SKM-1 (cell line): ENCODE measurements at regions not wholly inside any gene's neighbourhood (a gene's known extent, or its start where the extent isn't known, plus 50 kb on each side); places are given as distances from the start of the nearest gene placed in this dataset.
A peak's percentile ranks its signal among the peaks of the same experiment; 100 is the strongest.

ENCODE experiments used
- DNase-seq: peaks from one replicate; lab custom pipeline; 2025; ENCODE audit not compliant: unreplicated experiment; lab: John Stamatoyannopoulos, UW

DNA sequence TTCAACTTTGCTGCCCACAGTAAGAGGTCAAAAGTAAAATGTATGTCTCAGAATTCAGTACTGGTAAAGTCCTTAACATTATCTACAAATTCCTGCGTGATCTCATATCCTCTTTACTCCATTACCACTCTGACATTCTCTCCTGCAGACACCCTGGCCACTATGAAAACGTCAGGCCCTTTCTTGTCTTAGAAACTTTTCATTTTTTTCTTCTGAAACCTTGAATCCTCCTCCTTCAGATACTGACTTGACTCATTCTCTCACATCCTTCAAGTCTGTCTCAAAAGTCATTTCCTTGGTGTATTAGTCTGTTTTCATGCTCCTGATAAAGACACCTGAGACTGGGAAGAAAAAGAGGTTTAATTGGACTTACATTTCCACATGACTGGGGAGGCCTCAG lies 262.3 kb downstream of the POU4F1 start:
- DNase-seq = no peak

- no peak for DNase-seq
These were observed 263.4 kb downstream of the POU4F1 start for GRCh38 chr13:78339927-78340326.

- no peak for DNase-seq
These were observed 269.3 kb downstream of the POU4F1 start for GRCh38 chr13:78334059-78334458.

DNA sequence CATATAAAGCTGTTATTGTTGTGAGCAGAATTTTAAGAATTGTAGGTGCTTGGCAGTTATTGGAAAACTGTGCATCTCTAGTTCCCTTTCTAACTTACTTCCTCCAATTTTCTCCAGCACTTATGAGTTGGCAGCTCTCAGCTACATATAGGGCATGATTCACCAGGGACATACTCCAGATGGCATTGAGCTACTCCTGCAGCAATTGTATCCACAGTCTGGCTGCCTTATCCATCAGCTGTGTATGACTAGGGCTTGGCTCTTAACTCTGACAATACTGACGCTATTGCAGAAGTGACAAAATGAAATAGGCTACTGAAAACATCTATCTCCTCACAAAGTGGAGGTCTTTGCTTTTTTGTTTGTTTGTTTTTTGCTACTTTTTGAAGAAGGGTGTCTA lies 276.7 kb downstream of the POU4F1 start:
- DNase-seq = no peak

DNA sequence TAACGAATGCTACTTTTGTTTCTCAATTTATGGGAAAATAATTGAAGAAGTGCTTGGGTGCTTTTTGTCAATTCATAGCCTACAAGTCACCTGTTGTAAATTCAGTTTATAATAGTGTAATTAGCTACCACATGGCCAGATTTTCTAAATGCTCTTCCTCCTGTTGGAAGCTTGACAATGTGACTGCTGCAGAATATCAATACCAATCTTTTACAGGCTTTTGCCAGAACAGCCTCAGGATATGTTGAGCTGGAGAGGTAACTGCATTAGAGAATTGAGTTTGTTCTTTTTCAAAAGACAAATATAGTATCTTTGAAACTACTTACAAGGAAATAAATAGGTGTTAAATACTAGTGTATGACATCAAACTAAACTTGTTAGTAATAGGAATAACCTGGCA lies 277.8 kb downstream of the POU4F1 start:
- DNase-seq = no peak

GRCh38 chr13:78323848-78324247 lies 279.5 kb downstream of the POU4F1 start:
- no peak for DNase-seq

DNA sequence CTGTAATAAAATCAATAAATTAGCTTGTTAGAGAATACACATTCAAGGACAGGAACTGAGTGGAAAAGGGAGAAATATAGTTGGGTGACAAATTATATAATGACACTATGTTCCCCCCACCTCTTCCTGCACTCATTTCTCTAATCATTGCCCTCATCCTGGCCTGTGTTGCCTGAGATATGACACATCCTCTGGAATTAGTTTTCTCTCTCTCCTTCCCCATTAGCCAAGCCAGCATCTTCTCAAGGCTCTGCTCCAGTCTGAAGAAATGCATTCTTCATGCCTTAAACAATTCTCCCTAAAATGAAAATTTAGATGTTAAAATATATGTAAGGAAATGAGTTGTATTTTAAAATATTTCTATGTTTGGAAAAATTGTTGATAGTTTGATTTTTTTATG lies 280.3 kb downstream of the POU4F1 start:
- no peak for DNase-seq

DNA sequence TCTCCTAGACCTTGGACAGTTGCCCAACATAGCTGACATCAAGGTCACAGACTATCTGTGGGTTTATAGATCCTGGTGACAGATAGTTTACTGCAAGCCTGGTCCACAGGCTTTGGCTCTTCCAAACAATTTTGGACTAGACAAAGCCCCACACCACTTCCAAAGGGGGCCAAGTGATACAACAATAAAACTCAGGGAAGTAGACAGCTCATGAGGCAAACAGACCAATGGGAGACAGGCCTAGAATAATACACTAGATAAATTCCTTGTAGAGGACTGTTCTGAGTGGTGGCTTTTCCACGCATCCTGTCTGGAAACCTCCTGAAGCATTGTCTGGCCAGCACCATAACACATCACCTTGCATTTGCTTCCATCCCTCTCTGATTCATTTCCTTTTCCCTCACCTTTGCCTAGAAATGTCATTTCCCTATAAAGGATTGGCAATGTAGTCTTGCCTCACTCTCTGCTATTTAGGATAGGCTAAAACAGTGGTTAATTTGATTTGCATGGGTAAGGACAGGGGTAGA lies 284.2 kb downstream of the POU4F1 start:
- DNase-seq = no peak

DNA sequence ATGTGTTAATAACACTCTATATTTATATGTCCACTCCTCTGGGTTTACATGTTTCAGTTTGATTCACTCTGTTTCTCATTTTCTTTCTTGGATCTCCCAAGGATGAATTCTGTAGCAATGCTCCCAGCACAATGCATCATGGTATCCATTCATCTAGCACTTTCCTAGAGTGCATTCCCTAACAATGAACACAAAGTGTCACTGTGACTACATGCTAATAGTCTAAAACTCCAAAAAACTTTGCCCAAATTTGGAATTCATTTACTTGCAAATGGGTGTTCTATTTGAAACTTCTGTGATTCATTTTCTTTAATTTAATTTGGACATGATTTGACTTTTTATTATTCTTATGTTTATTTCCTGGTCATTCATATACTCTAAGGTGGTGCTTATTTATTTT lies 286.3 kb downstream of the POU4F1 start:
- DNase-seq = no peak

- no peak for DNase-seq
These were observed 293.7 kb downstream of the POU4F1 start for GRCh38 chr13:78309497-78310180.

DNA sequence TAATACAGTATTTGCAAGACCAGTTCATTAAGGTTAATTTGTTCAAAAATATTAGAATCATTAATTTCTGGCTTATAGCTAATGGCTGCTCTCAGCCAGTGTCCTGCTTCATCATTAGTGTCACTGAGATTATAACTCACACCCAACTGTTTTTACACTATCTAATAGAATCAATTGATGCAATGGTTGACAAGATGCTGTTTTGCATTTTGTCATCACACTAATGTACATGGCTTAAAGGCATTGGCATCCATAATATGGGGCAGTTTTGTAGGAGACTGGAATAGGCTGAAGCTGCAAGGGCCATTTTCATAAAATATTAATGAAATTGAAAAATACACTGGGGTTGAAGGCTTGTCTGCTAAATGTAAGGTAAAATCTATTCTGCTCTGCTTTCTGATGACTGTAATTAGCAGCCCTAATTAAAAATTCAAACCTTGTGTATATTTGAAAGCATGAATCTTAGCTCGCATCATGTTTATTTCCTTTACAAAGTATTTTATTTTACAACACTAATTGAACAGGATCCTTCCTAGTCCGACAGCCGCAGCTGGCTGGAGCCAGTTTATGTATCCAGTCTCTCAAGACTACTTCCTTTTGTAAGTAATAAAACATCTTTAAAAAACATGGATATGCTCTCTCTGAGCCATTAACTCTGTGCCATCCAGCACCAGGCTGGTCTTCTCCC lies 296.7 kb downstream of the POU4F1 start:
- DNase-seq = no peak

DNA sequence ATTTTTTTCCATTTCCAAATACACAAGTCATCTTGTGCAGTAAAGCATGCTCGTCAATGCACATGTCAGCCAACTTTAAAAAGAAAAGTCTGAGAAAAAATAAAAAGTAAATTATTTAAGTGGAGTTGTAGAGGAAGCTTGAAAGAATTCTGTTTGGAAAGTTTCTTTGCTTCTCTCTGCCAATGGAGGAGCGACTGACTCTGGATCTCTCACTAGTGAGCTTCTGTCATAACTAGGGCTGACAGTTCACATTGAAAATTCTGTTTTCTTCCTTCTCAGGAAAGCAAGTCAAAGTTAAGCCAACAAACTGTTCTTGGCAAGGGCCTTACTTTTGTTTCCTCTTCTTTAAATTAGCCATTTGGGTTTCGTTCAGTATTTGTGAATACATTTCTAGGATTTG lies 298.2 kb downstream of the POU4F1 start:
- DNase-seq = no peak

DNA sequence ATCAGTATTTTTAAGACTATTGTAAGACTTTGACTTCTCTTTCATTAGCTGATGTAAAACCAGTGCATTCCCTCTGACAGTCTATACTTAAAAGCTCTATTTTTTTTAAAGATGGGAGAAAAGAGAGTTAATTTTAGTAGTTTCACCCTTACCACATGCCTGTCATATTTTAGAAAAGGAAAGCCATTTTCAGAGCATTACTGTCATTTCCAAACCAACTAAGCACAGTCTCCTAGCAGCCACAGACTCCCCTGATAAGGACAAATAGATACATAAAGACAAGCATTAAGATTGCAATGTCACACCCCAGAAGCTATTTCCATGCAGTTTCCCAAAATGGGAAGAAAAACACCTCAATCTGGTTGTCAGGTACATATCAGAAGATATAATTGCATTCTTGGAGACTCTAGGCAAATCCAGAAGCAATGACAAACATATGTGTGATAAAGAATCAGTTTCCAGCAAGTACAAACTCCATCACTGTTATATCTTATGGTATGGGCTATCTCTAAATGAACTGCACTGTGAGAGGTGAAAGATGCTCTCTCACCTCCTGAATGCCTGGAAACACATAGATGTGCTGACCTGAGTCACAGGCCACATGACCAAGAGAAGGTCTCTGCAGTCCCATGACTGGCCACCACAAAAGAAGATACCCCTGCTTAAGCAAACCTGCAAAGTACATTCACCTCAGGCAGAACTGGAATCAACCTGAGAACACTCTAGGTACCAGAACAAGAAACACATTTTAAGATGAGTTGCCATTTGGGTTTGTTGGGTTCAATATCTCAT lies 303.3 kb downstream of the POU4F1 start:
- DNase-seq = no peak

DNA sequence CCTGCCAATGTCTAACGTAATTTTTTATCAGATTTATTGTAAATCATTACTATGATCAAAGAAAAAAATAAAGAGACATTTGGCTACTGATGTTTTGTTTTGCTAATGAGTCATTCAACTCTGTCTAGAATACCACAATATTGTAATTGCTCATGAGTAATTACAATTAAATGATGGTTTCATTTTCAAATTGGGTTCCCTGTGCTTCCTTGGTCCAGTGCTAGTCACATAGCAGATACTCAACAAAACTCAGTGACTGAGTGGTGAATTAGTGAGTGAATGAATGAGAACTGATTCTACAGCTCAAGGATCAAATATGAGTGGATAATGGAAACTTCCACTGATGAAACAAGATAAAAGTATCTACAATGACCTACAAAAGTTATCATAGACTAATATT lies 304.7 kb downstream of the POU4F1 start:
- DNase-seq = no peak

DNA sequence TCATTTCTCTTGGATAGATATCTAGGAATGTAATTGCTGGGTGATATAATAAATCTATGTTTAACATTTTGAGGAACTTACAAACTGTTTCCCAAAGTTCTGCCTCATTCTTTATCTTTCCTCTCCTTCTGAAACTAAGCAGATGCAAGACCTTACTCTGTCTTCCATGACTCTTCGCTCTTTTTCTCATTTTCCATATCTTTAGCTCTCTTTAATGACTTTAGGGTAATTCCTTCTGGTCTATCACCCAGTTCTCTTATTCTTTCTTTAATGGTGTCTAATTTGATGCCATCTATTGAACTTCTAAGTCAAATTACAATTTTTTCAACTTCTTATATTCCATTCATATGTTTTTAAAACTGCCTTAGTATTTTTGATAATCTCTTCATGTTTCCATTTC lies 316.6 kb downstream of the POU4F1 start:
- DNase-seq = no peak

DNA sequence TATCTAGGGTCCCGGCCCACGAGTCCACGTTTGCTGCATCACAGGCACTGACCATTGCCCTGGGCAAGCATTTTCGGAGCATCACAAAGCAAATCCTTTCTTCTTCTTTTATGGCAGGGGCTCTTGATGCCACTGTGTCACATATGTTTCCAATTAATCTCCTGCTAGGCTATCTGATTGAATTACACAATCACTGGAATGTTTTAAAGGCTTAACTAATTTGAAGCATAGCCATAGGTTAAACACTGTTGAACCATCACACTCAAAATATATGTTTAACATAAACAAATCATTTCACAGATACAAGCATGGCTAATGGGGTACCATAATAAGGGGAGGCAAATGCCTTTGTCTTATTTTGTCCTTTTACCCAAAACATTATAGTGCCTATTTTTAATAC lies 338.3 kb downstream of the POU4F1 start:
- no peak for DNase-seq

- no peak for DNase-seq
These were observed 339.7 kb upstream of the EDNRB start for GRCh38 chr13:78258304-78258703.

GRCh38 chr13:78256484-78256883 lies 337.9 kb upstream of the EDNRB start:
- DNase-seq = no peak

DNA sequence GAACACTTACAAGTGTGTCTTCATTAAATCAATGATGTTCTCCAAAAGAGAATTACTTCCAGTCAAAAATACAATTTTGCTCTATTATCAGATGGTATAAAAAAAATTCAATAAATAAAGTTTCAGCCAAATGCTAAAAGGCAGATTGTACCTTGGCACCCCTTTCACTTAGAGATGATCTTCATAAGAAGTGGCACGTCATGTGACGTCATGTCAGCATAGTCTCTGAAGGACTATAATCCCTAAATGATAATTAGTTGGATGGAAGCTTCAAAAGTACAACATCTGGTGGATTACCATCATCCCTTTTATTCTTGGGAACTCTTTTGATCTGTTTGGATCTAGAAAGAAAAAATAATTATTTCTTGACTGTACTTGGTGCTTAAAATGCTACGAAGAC lies 335.5 kb upstream of the EDNRB start:
- DNase-seq = no peak

DNA sequence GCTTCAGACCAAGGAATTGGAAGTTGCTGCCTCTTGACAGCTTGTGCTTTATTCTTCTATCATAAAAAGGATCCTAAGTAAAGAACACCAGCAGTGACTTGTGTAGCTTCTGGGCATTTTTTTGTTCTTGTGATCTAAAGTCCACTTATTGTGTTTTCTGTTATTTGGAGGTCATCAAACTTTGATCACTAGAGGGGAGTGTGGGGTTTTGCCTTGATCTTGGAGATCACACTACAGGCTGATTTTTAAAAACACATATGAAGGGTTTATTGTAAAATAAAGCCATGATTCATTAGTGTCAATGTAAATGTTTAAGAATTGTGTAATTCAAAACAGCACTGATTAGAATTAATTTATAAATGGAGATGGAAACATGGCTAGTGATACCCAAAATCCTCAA lies 328.7 kb upstream of the EDNRB start:
- no peak for DNase-seq

- peak; percentile 36 for DNase-seq
These were observed 322.8 kb upstream of the EDNRB start for GRCh38 chr13:78241278-78241919.
